ENCODE measurements at regions not wholly inside any gene's neighbourhood (a gene's known extent, or its start where the extent isn't known, plus 50 kb on each side); places are given as distances from the start of the nearest gene placed in this dataset.

DNA sequence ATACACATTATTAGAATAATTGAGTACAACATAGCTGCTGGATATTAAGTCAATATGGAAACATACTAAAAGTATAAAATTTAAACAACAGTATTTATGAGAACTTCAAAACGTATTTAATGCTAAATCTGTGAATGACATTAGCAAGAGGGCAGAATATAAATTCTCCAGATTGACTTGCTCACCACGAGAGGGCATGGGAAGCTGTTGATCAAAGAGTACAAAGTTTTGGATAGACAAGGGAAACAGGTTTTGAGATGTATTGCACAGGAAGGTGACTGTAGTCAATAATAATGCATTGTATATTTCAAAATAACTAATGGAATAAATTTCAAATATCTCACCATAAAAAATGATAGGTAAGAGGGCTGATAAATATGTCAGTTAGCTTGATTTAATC, 768.2 kb downstream of the CENPC start:
- no peak for TF ChIP-seq EP300 (IDR thresholded peaks at IDR 0.05)
- TF ChIP-seq, protein P1, sequence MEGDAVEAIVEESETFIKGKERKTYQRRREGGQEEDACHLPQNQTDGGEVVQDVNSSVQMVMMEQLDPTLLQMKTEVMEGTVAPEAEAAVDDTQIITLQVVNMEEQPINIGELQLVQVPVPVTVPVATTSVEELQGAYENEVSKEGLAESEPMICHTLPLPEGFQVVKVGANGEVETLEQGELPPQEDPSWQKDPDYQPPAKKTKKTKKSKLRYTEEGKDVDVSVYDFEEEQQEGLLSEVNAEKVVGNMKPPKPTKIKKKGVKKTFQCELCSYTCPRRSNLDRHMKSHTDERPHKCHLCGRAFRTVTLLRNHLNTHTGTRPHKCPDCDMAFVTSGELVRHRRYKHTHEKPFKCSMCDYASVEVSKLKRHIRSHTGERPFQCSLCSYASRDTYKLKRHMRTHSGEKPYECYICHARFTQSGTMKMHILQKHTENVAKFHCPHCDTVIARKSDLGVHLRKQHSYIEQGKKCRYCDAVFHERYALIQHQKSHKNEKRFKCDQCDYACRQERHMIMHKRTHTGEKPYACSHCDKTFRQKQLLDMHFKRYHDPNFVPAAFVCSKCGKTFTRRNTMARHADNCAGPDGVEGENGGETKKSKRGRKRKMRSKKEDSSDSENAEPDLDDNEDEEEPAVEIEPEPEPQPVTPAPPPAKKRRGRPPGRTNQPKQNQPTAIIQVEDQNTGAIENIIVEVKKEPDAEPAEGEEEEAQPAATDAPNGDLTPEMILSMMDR (IDR thresholded peaks at IDR 0.05), result no peak
